GM18868 (cell line): ENCODE measurements at regions not wholly inside any gene's neighbourhood (a gene's known extent, or its start where the extent isn't known, plus 50 kb on each side); places are given as distances from the start of the nearest gene placed in this dataset.

Experiments
- ATAC-seq: cut with Tn5 transposase; IDR thresholded peaks from one replicate; pipeline ENCODE4 v1.9.1; 2021; ENCODE audit warnings: mild to moderate bottlenecking, moderate library complexity; ENCODE audit not compliant: unreplicated experiment

DNA sequence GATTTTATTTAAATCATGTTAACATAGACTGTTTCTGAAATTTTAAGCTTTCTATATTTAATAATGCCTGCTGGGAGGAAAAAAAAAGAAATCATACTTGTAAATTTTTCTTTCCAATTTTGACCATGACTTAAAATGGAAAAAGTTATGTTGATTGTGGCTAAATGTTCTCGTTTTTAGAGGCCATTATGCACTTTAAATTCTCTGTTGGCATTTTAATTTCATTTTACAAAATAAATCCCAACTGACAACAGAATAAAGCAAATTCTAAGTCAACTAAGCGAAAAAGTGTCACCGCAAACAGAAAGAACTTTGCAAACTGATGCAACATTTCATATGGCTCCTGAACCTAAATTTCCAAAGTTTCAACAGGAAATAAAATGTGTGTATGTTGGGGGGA, 74.8 kb upstream of the G2E3 start:
- ATAC-seq: no peak

- ATAC-seq: no peak
These were observed 74.0 kb upstream of the G2E3 start for GRCh38 chr14:30484976-30485375.

- ATAC-seq: no peak
These were observed 62.1 kb upstream of the G2E3 start for GRCh38 chr14:30496852-30497251.

GRCh38 chr14:30499358-30499757, 59.6 kb upstream of the G2E3 start:
- no peak for ATAC-seq

GRCh38 chr14:30500222-30500621, 58.7 kb upstream of the G2E3 start:
- no peak for ATAC-seq

- no peak for ATAC-seq
These were observed 51.7 kb upstream of the G2E3 start for GRCh38 chr14:30507209-30507608.
